Inflammatory macrophage treated with lipopolysaccharide for 4 hours (primary cell): ENCODE measurements at regions not wholly inside any gene's neighbourhood (a gene's known extent, or its start where the extent isn't known, plus 50 kb on each side); places are given as distances from the start of the nearest gene placed in this dataset.

Source experiments
- DNase-seq: peaks from one replicate; pipeline ENCODE4 v3.0.0-alpha.2; 2020

GRCh38 chr18:68323921-68324320 lies 391.0 kb downstream of the TMX3 start:
- DNase-seq: no peak

GRCh38 chr18:68316636-68317035 lies 398.3 kb downstream of the TMX3 start:
- DNase-seq: no peak

- no peak for DNase-seq
Measured at GRCh38 chr18:68314403-68314802, 400.5 kb downstream of the TMX3 start.

GRCh38 chr18:68301441-68301840 lies 413.5 kb downstream of the TMX3 start:
- no peak for DNase-seq

- no peak for DNase-seq
Measured at GRCh38 chr18:68299906-68300305, 415.0 kb downstream of the TMX3 start.

- no peak for DNase-seq
Measured at GRCh38 chr18:68298330-68298729, 416.6 kb downstream of the TMX3 start.

GRCh38 chr18:68288408-68288807 lies 426.5 kb downstream of the TMX3 start:
- no peak for DNase-seq

GRCh38 chr18:68284236-68284780 lies 430.6 kb downstream of the TMX3 start:
- DNase-seq: no peak

GRCh38 chr18:68283834-68284233 lies 431.1 kb downstream of the TMX3 start:
- DNase-seq: no peak

GRCh38 chr18:68282232-68282631 lies 432.7 kb downstream of the TMX3 start:
- no peak for DNase-seq

GRCh38 chr18:68275616-68276015 lies 439.3 kb downstream of the TMX3 start:
- DNase-seq: no peak

GRCh38 chr18:68270017-68270416 lies 444.9 kb downstream of the TMX3 start:
- DNase-seq: no peak

- DNase-seq: no peak
Measured at GRCh38 chr18:68267583-68267982, 447.3 kb downstream of the TMX3 start.

- DNase-seq: no peak
Measured at GRCh38 chr18:68263481-68263880, 451.4 kb downstream of the TMX3 start.

GRCh38 chr18:68262690-68263294 lies 452.1 kb downstream of the TMX3 start:
- DNase-seq: no peak

- no peak for DNase-seq
Measured at GRCh38 chr18:68256418-68257067, 458.4 kb downstream of the TMX3 start.

GRCh38 chr18:68244786-68245185 lies 470.1 kb downstream of the TMX3 start:
- DNase-seq: no peak

- no peak for DNase-seq
Measured at GRCh38 chr18:68241881-68242280, 473.0 kb downstream of the TMX3 start.

GRCh38 chr18:68234676-68235075 lies 480.2 kb downstream of the TMX3 start:
- DNase-seq: no peak

- DNase-seq: no peak
Measured at GRCh38 chr18:68234131-68234530, 480.8 kb downstream of the TMX3 start.

- no peak for DNase-seq
Measured at GRCh38 chr18:68233018-68233417, 481.9 kb downstream of the TMX3 start.

- DNase-seq: no peak
Measured at GRCh38 chr18:68229351-68229750, 485.6 kb downstream of the TMX3 start.

- DNase-seq: no peak
Measured at GRCh38 chr18:68221111-68221724, 493.7 kb downstream of the TMX3 start.

GRCh38 chr18:68220458-68220857 lies 494.4 kb downstream of the TMX3 start:
- no peak for DNase-seq
